ENCODE measurements at regions not wholly inside any gene's neighbourhood (a gene's known extent, or its start where the extent isn't known, plus 50 kb on each side); places are given as distances from the start of the nearest gene placed in this dataset.

DNA sequence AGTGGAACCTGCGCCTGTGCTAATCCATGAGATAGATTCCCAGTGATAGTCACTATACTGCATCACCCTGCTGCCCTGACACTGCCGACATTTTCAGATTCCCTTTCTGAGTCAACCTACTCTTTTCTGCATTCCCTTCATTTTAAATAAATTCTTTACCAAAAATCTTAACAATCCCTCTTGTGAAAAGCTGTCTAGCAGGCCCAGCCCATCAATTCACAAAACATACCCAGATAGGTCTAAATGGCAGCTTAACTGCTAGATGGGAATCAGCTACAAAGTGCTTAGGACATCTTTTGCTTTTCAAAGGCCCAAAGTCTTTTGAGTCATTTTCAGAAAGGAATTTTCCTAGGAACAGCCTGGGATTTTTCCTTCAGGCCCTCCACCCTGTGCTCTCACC, 180.1 kb upstream of the PTBP2 start:
- DNase-seq (ENCODE audit: low spot score in 2 of 2) (no peak), ATAC-seq (replicated peaks; ENCODE audit: extremely low read depth, poor library complexity, severe bottlenecking) (no peak)
- no peaks in the 10 kb centered on the region for H3K27me3 Mint-ChIP-seq
- no peak overlapping the region for H3K27ac Mint-ChIP-seq (ENCODE audit: low read depth)
- H3K4me3 Mint-ChIP-seq, result no peak overlapping the region
- peaks cover 5% of the 10 kb centered on the region for H3K9me3 Mint-ChIP-seq
- no peaks in the 10 kb centered on the region for H3K4me1 Mint-ChIP-seq
- H3K36me3 Mint-ChIP-seq (ENCODE audit: insufficient read depth), result peaks cover 3% of the 10 kb centered on the region

DNA sequence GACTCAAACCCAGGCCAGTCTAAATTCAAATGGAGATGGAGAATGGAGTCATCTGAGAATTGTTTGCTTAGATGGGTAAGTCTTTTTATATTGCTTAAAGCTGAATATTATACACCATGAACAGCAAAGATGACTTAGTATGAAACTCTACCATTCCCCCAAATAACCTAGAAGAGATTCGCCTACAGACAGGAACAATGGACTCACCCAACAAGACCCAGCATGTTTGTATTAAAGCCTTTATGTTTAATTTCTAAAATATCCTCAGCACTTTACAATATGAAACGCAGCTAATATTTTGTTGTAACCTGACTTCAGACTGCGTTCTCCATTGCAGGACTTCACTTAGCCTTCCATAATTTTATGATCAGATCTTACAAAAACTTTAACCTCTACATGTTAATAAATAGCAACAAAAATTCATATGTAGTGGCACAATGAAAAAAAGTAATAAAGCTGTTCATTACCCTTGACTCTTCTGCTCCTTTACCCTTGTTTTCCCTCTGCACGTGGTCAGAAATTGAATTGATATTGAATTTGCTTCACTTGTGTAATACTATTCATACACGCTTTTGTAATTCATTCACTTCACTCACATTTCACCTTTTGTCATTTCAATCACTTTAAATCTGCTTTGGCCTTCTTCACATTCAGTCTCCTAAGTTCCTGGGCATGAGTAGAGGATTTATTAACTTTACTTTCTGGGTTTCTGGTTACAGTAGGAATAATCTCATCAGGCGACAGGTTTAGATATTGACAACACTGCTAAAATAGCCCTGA, 177.3 kb upstream of the PTBP2 start:
- Mint-ChIP-seq H3K36me3 (ENCODE audit: insufficient read depth) (no peaks in the 10 kb centered on the region), H3K4me3 (no peak overlapping the region)

DNA sequence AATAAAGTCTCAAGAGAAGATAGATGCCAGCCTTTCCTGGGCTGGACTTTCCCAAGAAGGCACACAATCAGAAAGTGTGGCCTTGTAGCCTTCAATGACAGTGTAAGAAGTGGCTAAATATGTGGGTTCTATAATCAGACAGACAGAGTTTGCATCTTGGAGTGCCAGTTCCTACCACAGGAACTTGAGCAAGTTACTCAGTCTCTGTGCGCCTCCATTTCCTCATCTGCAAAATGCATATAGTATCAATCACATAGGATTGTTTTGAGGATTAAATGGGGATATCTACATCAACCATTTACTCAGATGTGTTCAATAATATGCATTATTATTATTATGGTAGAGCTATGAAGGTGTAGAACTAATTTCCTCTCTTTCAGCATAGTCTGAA, 176.8 kb upstream of the PTBP2 start:
- H3K27ac Mint-ChIP-seq (ENCODE audit: low read depth), result no peak overlapping the region
- DNase-seq (ENCODE audit: low spot score in 2 of 2), result no peak
- H3K36me3 Mint-ChIP-seq (ENCODE audit: insufficient read depth), result no peaks in the 10 kb centered on the region
- no peaks in the 10 kb centered on the region for H3K4me1 Mint-ChIP-seq
- H3K4me3 Mint-ChIP-seq, result no peak overlapping the region
- no peaks in the 10 kb centered on the region for H3K27me3 Mint-ChIP-seq
- H3K9me3 Mint-ChIP-seq, result peaks cover 5% of the 10 kb centered on the region
- no peak for ATAC-seq (replicated peaks; ENCODE audit: extremely low read depth, poor library complexity, severe bottlenecking)

More for the DNA sequence above, 177.3 kb upstream of the PTBP2 start:
- peaks cover 5% of the 10 kb centered on the region for H3K9me3 Mint-ChIP-seq
- no peaks in the 10 kb centered on the region for H3K4me1 Mint-ChIP-seq
- ATAC-seq (replicated peaks; ENCODE audit: extremely low read depth, poor library complexity, severe bottlenecking) (no peak), DNase-seq (ENCODE audit: low spot score in 2 of 2) (no peak)
- no peaks in the 10 kb centered on the region for H3K27me3 Mint-ChIP-seq
- H3K27ac Mint-ChIP-seq (ENCODE audit: low read depth), result no peak overlapping the region

DNA sequence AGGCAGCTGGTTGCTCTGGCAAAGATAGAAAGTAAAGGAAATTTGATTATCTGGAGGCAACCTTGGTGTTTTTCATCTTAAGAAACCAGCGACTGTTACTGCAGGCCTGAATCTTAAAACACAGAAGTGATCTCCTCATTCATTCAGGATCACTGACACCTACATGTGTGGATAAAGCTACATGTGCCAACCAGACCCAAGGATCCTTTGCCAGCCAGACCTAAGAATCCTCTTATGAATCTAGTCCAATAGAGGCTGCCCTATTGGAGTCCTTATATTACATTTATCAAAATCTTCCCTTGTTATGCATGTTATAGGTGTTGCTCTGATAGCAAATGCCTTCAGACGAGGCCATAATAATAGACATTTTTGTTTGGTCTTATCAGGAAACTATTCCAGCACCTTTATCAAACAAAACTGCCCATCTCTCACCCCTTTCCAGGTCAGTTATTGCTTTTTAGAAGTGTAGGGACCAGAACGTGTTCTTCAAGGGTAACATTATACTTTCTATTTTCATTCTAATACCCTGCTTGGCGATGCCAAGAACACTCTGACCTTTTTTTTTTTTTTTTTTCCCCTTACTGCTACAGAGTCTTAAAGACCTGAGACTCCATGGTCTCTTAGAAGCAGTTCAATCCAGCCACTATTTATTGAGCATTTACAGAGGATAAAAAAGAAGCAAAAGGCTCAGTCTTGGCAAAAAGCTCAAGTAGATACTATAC, 175.5 kb upstream of the PTBP2 start:
- H3K4me1 Mint-ChIP-seq, result no peaks in the 10 kb centered on the region
- no peak for ATAC-seq (replicated peaks; ENCODE audit: extremely low read depth, poor library complexity, severe bottlenecking)
- no peaks in the 10 kb centered on the region for H3K9me3 Mint-ChIP-seq
- no peak overlapping the region for H3K4me3 Mint-ChIP-seq
- no peak for DNase-seq (ENCODE audit: low spot score in 2 of 2)
- no peaks in the 10 kb centered on the region for H3K27me3 Mint-ChIP-seq
- no peaks in the 10 kb centered on the region for H3K36me3 Mint-ChIP-seq (ENCODE audit: insufficient read depth)
- H3K27ac Mint-ChIP-seq (ENCODE audit: low read depth), result no peak overlapping the region

DNA sequence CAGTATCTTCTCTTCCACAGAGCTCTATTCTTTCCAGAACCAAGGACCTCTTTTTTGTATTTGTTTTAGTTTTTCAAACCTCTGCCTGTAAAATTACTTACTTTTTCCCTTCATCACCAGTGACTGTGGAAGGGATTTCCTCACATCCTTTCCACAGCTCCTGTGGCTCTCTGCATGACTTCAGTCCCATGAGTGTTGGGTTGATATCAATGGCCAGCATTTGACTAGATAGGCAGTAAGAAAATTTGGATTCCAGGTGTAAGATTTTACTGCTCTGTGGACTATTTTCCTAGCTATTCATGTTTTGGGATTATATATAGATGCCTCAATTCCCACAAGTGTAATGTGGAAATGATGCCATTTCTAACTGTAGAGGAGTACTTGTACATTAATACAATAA, 171.5 kb upstream of the PTBP2 start:
- no peak overlapping the region for H3K4me3 Mint-ChIP-seq
- no peak overlapping the region for H3K27ac Mint-ChIP-seq (ENCODE audit: low read depth)
- H3K27me3 Mint-ChIP-seq, result no peaks in the 10 kb centered on the region
- DNase-seq (ENCODE audit: low spot score in 2 of 2) (no peak), ATAC-seq (replicated peaks; ENCODE audit: extremely low read depth, poor library complexity, severe bottlenecking) (no peak)
- H3K36me3 Mint-ChIP-seq (ENCODE audit: insufficient read depth), result no peaks in the 10 kb centered on the region
- H3K9me3 Mint-ChIP-seq, result no peaks in the 10 kb centered on the region
- H3K4me1 Mint-ChIP-seq, result no peaks in the 10 kb centered on the region

DNA sequence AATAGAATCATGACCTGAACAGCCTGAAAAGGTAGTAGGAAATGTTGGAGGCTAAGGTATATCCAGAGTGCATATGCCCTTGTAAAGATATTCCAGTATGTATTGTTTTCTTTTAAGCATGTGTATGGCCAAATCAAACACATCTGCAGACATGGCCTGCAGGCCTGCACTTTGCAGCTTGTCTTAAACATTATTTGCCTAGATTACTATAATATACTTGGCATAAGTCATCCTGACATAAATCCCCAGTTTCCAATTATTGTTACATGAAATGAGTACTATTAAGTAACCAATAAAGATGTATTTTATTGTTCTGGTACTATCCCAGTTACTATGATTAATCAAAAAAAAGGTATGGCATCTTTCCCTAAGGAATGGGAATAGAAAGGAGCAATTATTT, 169.1 kb upstream of the PTBP2 start:
- Mint-ChIP-seq H3K9me3 (no peaks in the 10 kb centered on the region), H3K36me3 (ENCODE audit: insufficient read depth) (no peaks in the 10 kb centered on the region), H3K4me3 (no peak overlapping the region), H3K4me1 (no peaks in the 10 kb centered on the region), H3K27ac (ENCODE audit: low read depth) (no peak overlapping the region), H3K27me3 (peaks cover 4% of the 10 kb centered on the region)
- no peak for ATAC-seq (replicated peaks; ENCODE audit: extremely low read depth, poor library complexity, severe bottlenecking)
- DNase-seq (ENCODE audit: low spot score in 2 of 2), result no peak

DNA sequence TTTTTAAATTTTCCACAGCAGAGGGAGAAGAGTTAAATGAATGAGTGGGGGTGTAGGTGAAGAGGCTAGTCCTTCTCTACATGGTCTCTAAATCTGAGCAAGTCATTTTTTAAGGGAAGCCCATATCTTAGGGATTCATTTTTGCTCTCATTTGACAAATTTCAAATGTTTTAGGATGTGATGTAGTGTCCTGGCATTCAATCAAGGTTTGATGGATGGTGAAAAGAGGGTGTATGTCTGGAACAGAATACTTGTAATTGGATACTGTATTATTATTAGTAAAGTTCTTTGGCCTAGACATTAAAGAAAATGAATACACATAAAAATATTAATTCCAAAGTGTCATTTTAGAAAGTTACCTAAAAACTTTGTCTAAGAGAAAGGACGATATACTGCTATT, 167.8 kb upstream of the PTBP2 start:
- H3K9me3 Mint-ChIP-seq, result no peaks in the 10 kb centered on the region

DNA sequence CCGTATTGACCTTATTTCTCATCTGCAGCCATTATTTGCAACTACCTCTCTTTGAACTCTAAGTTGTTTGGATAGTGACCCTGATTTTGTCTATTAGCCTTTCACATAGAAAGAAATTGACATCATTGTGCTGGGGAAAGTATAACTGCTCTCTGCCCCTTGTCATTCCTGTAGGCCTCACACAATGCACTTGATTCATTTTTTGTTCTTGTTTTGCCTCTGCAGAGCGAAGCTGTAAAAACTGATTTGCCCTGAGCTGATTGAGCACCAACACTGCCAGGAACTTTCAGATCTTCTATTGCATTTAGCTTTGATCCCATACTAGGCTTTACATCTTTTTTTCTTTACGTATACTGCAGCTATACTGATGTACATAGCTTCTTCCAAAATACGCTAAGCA, 167.2 kb upstream of the PTBP2 start:
- Mint-ChIP-seq H3K9me3 (no peaks in the 10 kb centered on the region), H3K27me3 (peaks cover 12% of the 10 kb centered on the region), H3K4me3 (no peak overlapping the region), H3K36me3 (ENCODE audit: insufficient read depth) (no peaks in the 10 kb centered on the region), H3K4me1 (no peaks in the 10 kb centered on the region), H3K27ac (ENCODE audit: low read depth) (no peak overlapping the region)
- no peak for DNase-seq (ENCODE audit: low spot score in 2 of 2)
- ATAC-seq (replicated peaks; ENCODE audit: extremely low read depth, poor library complexity, severe bottlenecking), result no peak

More for the DNA sequence above, 167.8 kb upstream of the PTBP2 start:
- Mint-ChIP-seq H3K36me3 (ENCODE audit: insufficient read depth) (no peaks in the 10 kb centered on the region), H3K27me3 (peaks cover 12% of the 10 kb centered on the region), H3K27ac (ENCODE audit: low read depth) (no peak overlapping the region), H3K4me1 (no peaks in the 10 kb centered on the region), H3K4me3 (no peak overlapping the region)
- no peak for DNase-seq (ENCODE audit: low spot score in 2 of 2)
- no peak for ATAC-seq (replicated peaks; ENCODE audit: extremely low read depth, poor library complexity, severe bottlenecking)

DNA sequence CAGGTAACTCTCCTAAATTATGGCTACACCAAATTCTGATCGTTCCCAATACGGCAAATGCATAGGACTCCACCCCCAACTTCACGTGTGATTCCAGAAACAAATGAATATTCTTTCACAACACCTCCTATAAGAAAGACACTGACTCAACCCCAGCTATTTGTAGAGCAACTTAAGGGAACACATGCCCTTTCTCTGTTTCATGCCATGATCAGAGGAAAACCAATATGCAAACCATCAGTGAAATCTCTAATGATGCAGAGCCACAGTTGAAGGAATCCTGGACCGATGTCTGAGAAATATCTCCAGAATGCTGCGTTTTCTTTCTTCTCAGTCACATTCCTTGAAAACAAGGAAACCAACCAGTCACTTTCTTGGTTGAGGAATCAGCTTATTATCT, 164.2 kb upstream of the PTBP2 start:
- ATAC-seq (replicated peaks; ENCODE audit: extremely low read depth, poor library complexity, severe bottlenecking), result no peak
- peaks cover 12% of the 10 kb centered on the region for H3K27me3 Mint-ChIP-seq
- no peak overlapping the region for H3K4me3 Mint-ChIP-seq
- no peaks in the 10 kb centered on the region for H3K4me1 Mint-ChIP-seq
- DNase-seq (ENCODE audit: low spot score in 2 of 2), result no peak
- H3K36me3 Mint-ChIP-seq (ENCODE audit: insufficient read depth), result no peaks in the 10 kb centered on the region
- H3K27ac Mint-ChIP-seq (ENCODE audit: low read depth), result no peak overlapping the region
- H3K9me3 Mint-ChIP-seq, result no peaks in the 10 kb centered on the region

DNA sequence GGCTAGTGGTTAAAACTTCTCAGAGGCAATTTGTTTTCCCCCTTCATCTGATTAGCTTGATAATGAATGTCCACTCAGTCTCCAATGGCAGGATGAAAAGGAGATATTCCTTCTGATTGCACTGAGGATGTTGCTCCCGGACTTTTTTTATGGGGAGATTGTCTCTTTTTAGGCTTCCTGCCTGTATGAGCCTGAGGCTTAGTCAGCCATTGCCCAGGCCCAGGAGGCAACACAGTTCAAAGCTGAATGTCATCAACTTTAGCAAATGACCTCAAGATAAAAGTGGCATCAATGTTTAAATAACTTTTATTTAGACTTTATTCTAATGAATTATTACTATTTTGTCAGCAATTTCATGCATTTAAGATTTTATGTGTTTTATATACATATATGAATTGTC, 162.9 kb upstream of the PTBP2 start:
- Mint-ChIP-seq H3K4me1 (no peaks in the 10 kb centered on the region), H3K27me3 (peaks cover 12% of the 10 kb centered on the region), H3K27ac (ENCODE audit: low read depth) (no peak overlapping the region), H3K4me3 (no peak overlapping the region), H3K36me3 (ENCODE audit: insufficient read depth) (no peaks in the 10 kb centered on the region), H3K9me3 (no peaks in the 10 kb centered on the region)
- no peak for ATAC-seq (replicated peaks; ENCODE audit: extremely low read depth, poor library complexity, severe bottlenecking)
- DNase-seq (ENCODE audit: low spot score in 2 of 2), result no peak

DNA sequence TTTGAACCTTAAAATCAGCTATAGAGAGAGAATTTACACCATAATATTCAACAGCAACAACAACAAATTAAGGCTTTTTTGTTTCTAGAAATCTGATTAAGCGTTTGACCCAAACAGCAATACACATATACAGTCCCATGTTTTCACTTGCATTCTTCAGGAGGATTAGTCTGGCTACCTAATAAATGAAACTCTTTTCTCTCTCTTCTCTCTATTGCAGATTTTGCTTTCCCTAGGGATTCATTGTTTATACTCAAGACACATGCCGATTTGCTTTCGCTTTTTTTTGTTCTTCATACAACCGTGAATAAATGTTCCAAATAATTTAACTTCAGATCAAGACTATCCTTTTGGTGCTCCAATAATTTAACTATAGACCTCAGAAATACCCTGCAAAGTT, 162.4 kb upstream of the PTBP2 start:
- Mint-ChIP-seq H3K36me3 (ENCODE audit: insufficient read depth) (no peaks in the 10 kb centered on the region), H3K4me1 (no peaks in the 10 kb centered on the region), H3K4me3 (no peak overlapping the region), H3K27ac (ENCODE audit: low read depth) (no peak overlapping the region), H3K27me3 (peaks cover 12% of the 10 kb centered on the region), H3K9me3 (no peaks in the 10 kb centered on the region)
- ATAC-seq (replicated peaks; ENCODE audit: extremely low read depth, poor library complexity, severe bottlenecking) (no peak), DNase-seq (ENCODE audit: low spot score in 2 of 2) (no peak)

DNA sequence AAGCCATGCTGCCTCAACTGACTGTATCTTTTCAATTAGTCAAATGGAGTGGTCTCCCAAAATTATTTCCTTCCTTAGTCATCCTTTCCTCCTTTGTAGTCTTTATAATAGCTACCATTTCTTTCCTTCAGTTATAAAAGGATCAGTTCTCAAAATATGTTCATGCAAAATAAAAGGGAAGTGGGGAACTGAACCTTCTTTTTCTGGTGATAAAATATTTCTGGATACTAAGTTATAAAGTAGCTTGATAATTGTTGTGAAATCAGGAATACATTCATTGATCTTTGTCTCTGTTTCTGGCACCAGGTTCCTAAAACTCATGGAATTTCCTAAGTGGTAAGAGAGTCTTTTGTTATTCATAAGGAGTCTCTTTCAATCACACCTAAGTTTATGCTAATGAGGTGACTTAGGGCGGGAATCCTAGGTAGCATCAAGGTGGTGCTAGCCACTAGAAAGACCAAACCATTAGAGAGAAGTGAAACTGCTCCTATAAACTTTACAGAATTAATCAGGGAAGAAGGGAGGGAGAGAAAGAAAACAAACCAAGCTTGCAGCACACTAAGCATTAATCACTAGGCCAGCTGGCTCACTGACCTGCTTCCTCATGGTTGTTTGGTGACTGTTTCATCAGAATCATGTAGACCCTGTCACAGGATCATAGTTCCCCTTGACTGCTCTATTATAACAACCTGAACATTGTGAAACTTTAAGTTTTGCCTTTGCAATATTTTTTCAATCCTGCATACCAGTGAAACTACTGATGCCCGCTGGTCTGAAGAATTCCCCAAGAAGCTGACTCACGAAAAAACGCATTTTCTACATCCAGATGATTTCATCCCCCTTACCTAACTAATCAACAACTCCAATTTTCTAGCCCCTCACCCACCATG, 161.6 kb upstream of the PTBP2 start:
- DNase-seq (ENCODE audit: low spot score in 2 of 2) (no peak), ATAC-seq (replicated peaks; ENCODE audit: extremely low read depth, poor library complexity, severe bottlenecking) (no peak)
- Mint-ChIP-seq H3K36me3 (ENCODE audit: insufficient read depth) (no peaks in the 10 kb centered on the region), H3K27me3 (peaks cover 12% of the 10 kb centered on the region), H3K9me3 (no peaks in the 10 kb centered on the region), H3K4me3 (no peak overlapping the region), H3K4me1 (no peaks in the 10 kb centered on the region), H3K27ac (ENCODE audit: low read depth) (no peak overlapping the region)
